Activated naive CD4-positive, alpha-beta T cell treated with anti-CD3 and anti-CD28 coated beads, Interleukin-2, amount 10 ng/mL, durations not matched to agents 7 days and 5 days (primary cell): ENCODE measurements at regions not wholly inside any gene's neighbourhood (a gene's known extent, or its start where the extent isn't known, plus 50 kb on each side); places are given as distances from the start of the nearest gene placed in this dataset.

Experiments used
- CTCF ChIA-PET: fragments of 350-600 bp; sonication (Branson Sonifier 250); formaldehyde crosslinking; loops from one replicate; lab custom pipeline; 2021; ENCODE audit warnings: antibody characterized with exemption; lab: Charles Lee
- DNase-seq: peaks from one replicate; pipeline ENCODE4 v3.0.0-alpha.2; 2020
- H3K27ac Mint-ChIP-seq: one replicate; pipeline ENCODE4 v1.8.0; 2021; ENCODE audit warnings: mild to moderate bottlenecking, moderate library complexity, mixed read lengths
- H3K27me3 Mint-ChIP-seq: one replicate; pipeline ENCODE4 v1.8.0; 2021; ENCODE audit warnings: mild to moderate bottlenecking, mixed read lengths
- H3K36me3 Mint-ChIP-seq: one replicate; pipeline ENCODE4 v1.8.0; 2021; ENCODE audit warnings: mixed read lengths
- H3K4me1 Mint-ChIP-seq: one replicate; pipeline ENCODE4 v1.8.0; 2021; ENCODE audit warnings: mixed read lengths
- H3K4me3 Mint-ChIP-seq: one replicate; pipeline ENCODE4 v1.8.0; 2021; ENCODE audit warnings: mild to moderate bottlenecking, moderate library complexity, mixed read lengths
- H3K9me3 Mint-ChIP-seq: one replicate; pipeline ENCODE4 v1.8.0; 2021; ENCODE audit warnings: mixed read lengths

GRCh38 chr12:73414926-73415325, 1122.7 kb upstream of the ATXN7L3B start:
- DNase-seq: no peak
- Mint-ChIP-seq H3K4me1 (no peaks in the 10 kb centered on the region), H3K9me3 (peaks cover 15% of the 10 kb centered on the region), H3K4me3 (no peak overlapping the region), H3K27ac (no peak overlapping the region), H3K27me3 (no peaks in the 10 kb centered on the region), H3K36me3 (no peaks in the 10 kb centered on the region)
- CTCF ChIA-PET: no interaction called here

DNA sequence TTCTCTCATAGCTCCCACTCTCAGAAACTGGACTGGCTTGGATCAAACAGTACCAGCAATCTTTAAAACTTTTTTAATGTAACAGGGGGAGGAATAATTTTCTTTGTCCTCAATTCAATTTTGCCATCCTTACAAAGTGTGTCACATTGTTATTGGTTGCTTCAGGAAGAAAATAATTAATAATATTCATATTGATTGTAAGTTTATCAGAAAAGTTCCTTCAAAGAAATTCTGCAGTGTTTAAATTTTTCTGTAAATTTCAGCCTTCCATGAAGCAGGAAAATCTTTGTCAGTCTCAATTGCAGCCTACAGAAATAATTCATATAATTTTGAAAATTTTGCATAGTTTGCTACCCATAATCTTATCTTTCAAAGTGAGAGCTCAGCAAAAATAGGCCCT, 1119.1 kb upstream of the ATXN7L3B start:
- no peak for DNase-seq
- H3K36me3 Mint-ChIP-seq: no peaks in the 10 kb centered on the region
- CTCF ChIA-PET: no interaction called here
- no peak overlapping the region for H3K4me3 Mint-ChIP-seq
- H3K4me1 Mint-ChIP-seq: no peaks in the 10 kb centered on the region
- H3K27me3 Mint-ChIP-seq: no peaks in the 10 kb centered on the region
- no peak overlapping the region for H3K27ac Mint-ChIP-seq
- H3K9me3 Mint-ChIP-seq: peaks cover 7% of the 10 kb centered on the region

DNA sequence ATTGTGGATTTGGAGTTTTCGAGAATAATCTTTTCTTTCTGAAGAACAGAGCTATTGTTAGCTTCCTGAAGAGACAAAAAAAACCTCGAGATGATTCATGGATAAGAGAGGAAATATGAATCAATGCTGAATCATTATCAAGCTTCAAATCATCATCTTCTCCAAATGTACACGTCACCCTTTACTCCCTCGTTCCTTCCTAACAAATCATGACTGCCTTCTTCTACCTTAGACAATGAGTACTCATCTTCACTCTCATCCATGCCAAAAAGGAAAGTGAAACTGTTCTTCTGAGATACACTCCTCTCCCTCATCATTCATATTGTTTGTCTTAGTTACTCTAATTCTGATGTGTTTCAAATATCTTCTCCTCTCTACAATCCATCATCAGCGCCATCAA, 1115.8 kb upstream of the ATXN7L3B start:
- H3K9me3 Mint-ChIP-seq: peaks cover 10% of the 10 kb centered on the region
- no peaks in the 10 kb centered on the region for H3K4me1 Mint-ChIP-seq
- H3K27ac Mint-ChIP-seq: no peak overlapping the region
- CTCF ChIA-PET: no interaction called here
- no peak for DNase-seq
- no peak overlapping the region for H3K4me3 Mint-ChIP-seq
- no peaks in the 10 kb centered on the region for H3K27me3 Mint-ChIP-seq
- H3K36me3 Mint-ChIP-seq: no peaks in the 10 kb centered on the region

- H3K27ac Mint-ChIP-seq: no peak overlapping the region
- H3K27me3 Mint-ChIP-seq: no peaks in the 10 kb centered on the region
- CTCF ChIA-PET: no interaction called here
- H3K4me3 Mint-ChIP-seq: no peak overlapping the region
- H3K4me1 Mint-ChIP-seq: no peaks in the 10 kb centered on the region
- H3K9me3 Mint-ChIP-seq: peaks cover 10% of the 10 kb centered on the region
- H3K36me3 Mint-ChIP-seq: no peaks in the 10 kb centered on the region
- DNase-seq: no peak
Observed at GRCh38 chr12:73424484-73424883, 1113.2 kb upstream of the ATXN7L3B start.

GRCh38 chr12:73445658-73446324, 1091.8 kb upstream of the ATXN7L3B start:
- CTCF ChIA-PET: interaction anchor here (0.6 kb wide), 1 partner anchor 14 kb away, joined by 3 read pairs; no protein-coding TSS in a partner anchor
- Mint-ChIP-seq H3K27ac (no peak overlapping the region), H3K36me3 (no peaks in the 10 kb centered on the region), H3K27me3 (no peaks in the 10 kb centered on the region), H3K4me1 (peaks cover 3% of the 10 kb centered on the region), H3K9me3 (peaks cover 2% of the 10 kb centered on the region), H3K4me3 (no peak overlapping the region)
- DNase-seq: no peak

- Mint-ChIP-seq H3K27me3 (no peaks in the 10 kb centered on the region), H3K4me3 (no peak overlapping the region), H3K4me1 (no peaks in the 10 kb centered on the region), H3K27ac (no peak overlapping the region), H3K36me3 (no peaks in the 10 kb centered on the region), H3K9me3 (peaks cover 4% of the 10 kb centered on the region)
- CTCF ChIA-PET: no interaction called here
- DNase-seq: no peak
Observed at GRCh38 chr12:73452672-73453469, 1084.8 kb upstream of the ATXN7L3B start.

DNA sequence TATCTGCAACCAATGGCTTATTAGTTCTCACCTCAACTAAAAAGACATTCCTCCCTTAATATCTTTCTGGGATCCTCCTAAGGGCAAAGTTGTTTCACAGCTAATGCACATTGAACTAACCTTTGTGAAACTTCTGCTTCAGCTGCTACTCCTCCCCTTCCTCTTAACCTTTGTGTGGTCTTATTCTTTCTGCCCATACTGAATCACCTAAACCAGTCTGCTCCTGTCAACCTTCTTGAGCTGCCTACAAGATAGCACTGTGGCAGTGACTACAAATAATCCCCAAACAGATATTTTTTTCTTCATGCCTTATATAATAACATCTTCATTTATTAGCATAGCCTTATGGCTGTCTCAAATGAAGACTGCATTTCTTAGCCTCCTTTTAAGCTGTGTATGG, 1077.4 kb upstream of the ATXN7L3B start:
- no peak overlapping the region for H3K27ac Mint-ChIP-seq
- H3K4me3 Mint-ChIP-seq: no peak overlapping the region
- no peak for DNase-seq
- H3K9me3 Mint-ChIP-seq: no peaks in the 10 kb centered on the region
- H3K36me3 Mint-ChIP-seq: no peaks in the 10 kb centered on the region
- H3K4me1 Mint-ChIP-seq: no peaks in the 10 kb centered on the region
- CTCF ChIA-PET: no interaction called here
- no peaks in the 10 kb centered on the region for H3K27me3 Mint-ChIP-seq

DNA sequence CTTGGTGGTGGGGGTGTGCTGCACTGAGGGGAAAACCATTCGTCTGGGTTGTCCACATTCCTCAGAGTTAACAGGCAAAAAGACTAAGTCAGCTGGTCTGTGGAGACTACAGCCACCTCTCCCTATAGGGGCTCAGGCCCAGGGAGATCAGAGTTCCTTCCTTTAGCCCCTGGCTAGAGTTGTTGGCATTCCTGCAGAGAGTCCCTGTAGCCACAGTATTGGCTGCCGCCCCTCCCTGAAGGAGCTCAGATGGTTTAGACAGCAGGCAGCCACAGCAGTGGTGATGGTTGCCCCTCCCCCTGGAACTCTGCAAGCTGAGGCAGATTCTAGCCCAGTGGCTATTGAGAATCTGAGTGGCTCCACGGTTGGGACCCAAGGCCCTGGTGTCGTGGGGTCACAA, 1072.5 kb upstream of the ATXN7L3B start:
- no peak overlapping the region for H3K4me3 Mint-ChIP-seq
- H3K4me1 Mint-ChIP-seq: no peaks in the 10 kb centered on the region
- H3K36me3 Mint-ChIP-seq: no peaks in the 10 kb centered on the region
- H3K9me3 Mint-ChIP-seq: peaks cover 6% of the 10 kb centered on the region
- H3K27ac Mint-ChIP-seq: no peak overlapping the region
- no peak for DNase-seq
- H3K27me3 Mint-ChIP-seq: no peaks in the 10 kb centered on the region
- CTCF ChIA-PET: no interaction called here

DNA sequence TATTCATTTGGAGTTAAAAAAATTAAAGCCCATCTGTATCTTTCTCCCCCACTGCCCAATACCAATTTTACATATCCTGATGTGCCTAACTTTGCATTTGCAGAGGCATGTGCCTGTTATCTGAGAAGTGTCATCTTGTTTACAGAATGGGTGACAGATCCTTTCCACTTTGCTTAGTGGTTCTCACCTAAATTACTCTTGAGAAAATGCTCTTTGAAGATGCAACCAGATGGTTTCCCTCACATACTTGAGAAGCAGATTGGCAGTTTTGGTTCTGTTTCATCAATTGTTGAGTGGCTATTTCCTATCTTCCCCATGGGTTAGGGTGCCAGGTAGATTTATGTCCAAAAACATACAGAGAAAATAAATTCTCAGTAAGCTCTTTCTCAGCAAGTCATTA, 1051.4 kb upstream of the ATXN7L3B start:
- no peaks in the 10 kb centered on the region for H3K4me1 Mint-ChIP-seq
- CTCF ChIA-PET: no interaction called here
- peaks cover 16% of the 10 kb centered on the region for H3K9me3 Mint-ChIP-seq
- H3K27ac Mint-ChIP-seq: no peak overlapping the region
- H3K36me3 Mint-ChIP-seq: no peaks in the 10 kb centered on the region
- DNase-seq: no peak
- no peaks in the 10 kb centered on the region for H3K27me3 Mint-ChIP-seq
- no peak overlapping the region for H3K4me3 Mint-ChIP-seq

DNA sequence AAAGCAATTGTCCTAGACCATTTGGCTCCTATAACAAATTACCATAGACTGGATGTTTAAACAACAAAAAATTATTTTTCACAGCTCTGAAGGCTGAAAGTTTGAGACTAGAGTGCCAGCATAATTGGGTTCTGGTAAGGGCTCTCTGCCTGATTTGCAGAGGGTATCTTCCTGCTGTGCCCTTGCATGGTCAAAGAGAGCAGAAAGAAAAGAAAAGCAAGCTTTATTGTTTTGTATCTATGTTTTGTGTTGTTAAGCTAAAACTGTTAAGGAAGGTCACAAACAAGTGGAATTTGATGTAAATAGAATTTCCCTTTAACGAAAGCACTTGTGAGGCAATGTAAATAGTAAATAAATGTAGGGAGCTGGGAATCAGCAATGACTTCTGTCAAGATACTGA, 1031.0 kb upstream of the ATXN7L3B start:
- H3K4me3 Mint-ChIP-seq: no peak overlapping the region

GRCh38 chr12:73514672-73515071, 1023.0 kb upstream of the ATXN7L3B start:
- Mint-ChIP-seq H3K9me3 (peaks cover 5% of the 10 kb centered on the region), H3K4me3 (no peak overlapping the region), H3K27me3 (no peaks in the 10 kb centered on the region), H3K4me1 (no peaks in the 10 kb centered on the region), H3K27ac (no peak overlapping the region), H3K36me3 (no peaks in the 10 kb centered on the region)
- CTCF ChIA-PET: no interaction called here
- DNase-seq: no peak

More for the DNA sequence above, 1031.0 kb upstream of the ATXN7L3B start:
- Mint-ChIP-seq H3K27me3 (no peaks in the 10 kb centered on the region), H3K4me1 (no peaks in the 10 kb centered on the region), H3K9me3 (peaks cover 8% of the 10 kb centered on the region), H3K27ac (no peak overlapping the region), H3K36me3 (no peaks in the 10 kb centered on the region)
- DNase-seq: no peak
- CTCF ChIA-PET: no interaction called here

DNA sequence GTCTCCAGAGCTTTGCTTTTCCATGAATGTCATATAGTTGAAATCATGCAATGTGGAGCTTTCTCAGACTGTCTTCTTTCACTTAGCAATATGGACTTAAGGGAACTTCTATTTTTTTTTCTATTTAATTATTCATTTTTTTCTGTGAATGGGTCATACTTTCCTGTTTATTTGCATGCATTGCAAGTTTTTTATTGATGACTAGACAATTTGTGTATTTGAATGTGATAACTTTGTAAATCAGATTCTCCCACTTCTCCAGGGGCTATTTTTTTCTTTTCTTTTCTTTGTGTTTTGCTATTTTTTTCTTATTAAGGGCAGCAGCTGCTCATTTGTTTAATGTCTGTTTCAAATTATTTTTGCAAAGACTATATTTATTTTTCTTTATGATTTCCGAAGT, 1019.8 kb upstream of the ATXN7L3B start:
- CTCF ChIA-PET: no interaction called here
- DNase-seq: no peak
- no peak overlapping the region for H3K4me3 Mint-ChIP-seq
- no peak overlapping the region for H3K27ac Mint-ChIP-seq
- H3K27me3 Mint-ChIP-seq: no peaks in the 10 kb centered on the region
- no peaks in the 10 kb centered on the region for H3K4me1 Mint-ChIP-seq
- peaks cover 12% of the 10 kb centered on the region for H3K9me3 Mint-ChIP-seq
- no peaks in the 10 kb centered on the region for H3K36me3 Mint-ChIP-seq

- Mint-ChIP-seq H3K9me3 (peaks cover 3% of the 10 kb centered on the region), H3K27ac (no peak overlapping the region), H3K27me3 (no peaks in the 10 kb centered on the region), H3K4me3 (no peak overlapping the region), H3K36me3 (no peaks in the 10 kb centered on the region), H3K4me1 (no peaks in the 10 kb centered on the region)
- CTCF ChIA-PET: no interaction called here
- DNase-seq: no peak
Observed at GRCh38 chr12:73529231-73529630, 1008.4 kb upstream of the ATXN7L3B start.

GRCh38 chr12:73529954-73530353, 1007.7 kb upstream of the ATXN7L3B start:
- Mint-ChIP-seq H3K36me3 (no peaks in the 10 kb centered on the region), H3K4me3 (no peak overlapping the region), H3K27me3 (no peaks in the 10 kb centered on the region), H3K4me1 (no peaks in the 10 kb centered on the region), H3K9me3 (peaks cover 3% of the 10 kb centered on the region), H3K27ac (no peak overlapping the region)
- no peak for DNase-seq
- CTCF ChIA-PET: no interaction called here

DNA sequence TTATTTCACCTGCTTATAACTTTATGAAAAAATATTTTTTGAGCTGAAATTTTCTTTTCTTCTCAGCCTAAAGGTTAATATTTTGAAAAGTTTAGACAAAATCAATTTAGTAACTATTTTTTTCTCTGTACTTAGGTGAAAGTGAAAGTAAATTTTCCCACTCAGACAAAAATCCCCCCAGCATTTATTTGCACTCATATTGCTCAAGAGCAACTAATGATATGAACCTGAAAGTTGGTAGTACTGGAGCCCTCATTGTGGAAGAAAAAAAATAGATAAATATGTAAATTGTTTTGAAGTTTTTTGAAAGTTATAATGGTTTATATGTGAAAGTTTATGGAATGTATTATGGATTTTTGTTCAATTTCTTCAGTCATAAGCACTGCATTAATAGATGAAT, 1005.9 kb upstream of the ATXN7L3B start:
- no peak overlapping the region for H3K4me3 Mint-ChIP-seq
- H3K36me3 Mint-ChIP-seq: no peaks in the 10 kb centered on the region
- no peak for DNase-seq
- H3K9me3 Mint-ChIP-seq: peaks cover 3% of the 10 kb centered on the region
- CTCF ChIA-PET: no interaction called here
- no peak overlapping the region for H3K27ac Mint-ChIP-seq
- no peaks in the 10 kb centered on the region for H3K27me3 Mint-ChIP-seq
- no peaks in the 10 kb centered on the region for H3K4me1 Mint-ChIP-seq
